ENCODE measurements at regions not wholly inside any gene's neighbourhood (a gene's known extent, or its start where the extent isn't known, plus 50 kb on each side); places are given as distances from the start of the nearest gene placed in this dataset.

DNA sequence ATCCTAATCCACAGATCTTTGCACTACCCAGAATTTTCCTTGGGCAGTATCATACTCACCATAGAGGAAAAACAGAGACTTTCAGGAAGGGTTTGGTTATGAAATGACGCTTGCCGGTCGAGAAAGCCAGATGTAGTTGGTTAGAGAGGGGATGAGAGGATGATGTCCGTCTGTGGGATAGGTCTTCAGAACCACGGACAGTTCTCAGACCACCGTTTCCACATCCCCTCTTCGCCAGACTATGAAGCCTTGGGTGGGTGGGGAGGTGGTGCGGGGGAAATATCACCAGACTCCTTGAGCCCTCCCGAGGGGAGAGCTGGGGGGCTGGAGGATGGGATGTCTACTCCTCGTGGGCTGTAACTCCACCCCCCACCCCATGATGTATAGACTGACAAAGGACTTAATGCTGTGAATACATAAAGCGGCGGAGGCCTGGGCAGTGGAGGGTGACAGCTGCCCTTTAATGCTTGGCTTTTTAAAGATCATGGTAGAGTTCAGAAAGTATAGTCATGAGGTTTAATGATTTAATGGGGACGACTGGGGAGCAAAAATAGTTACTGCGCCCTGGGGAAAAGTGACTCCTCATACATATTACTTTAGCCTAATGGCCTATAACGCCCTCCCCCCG is 96.6 kb downstream of the MRM1 start:
- DNase-seq (ENCODE audit: low spot score): no peak
- in situ Hi-C loops (cut with MboI; ENCODE audit: low sequenced_read_pairs, unreplicated experiment): no loop called here
- TF ChIP-seq, protein P1, sequence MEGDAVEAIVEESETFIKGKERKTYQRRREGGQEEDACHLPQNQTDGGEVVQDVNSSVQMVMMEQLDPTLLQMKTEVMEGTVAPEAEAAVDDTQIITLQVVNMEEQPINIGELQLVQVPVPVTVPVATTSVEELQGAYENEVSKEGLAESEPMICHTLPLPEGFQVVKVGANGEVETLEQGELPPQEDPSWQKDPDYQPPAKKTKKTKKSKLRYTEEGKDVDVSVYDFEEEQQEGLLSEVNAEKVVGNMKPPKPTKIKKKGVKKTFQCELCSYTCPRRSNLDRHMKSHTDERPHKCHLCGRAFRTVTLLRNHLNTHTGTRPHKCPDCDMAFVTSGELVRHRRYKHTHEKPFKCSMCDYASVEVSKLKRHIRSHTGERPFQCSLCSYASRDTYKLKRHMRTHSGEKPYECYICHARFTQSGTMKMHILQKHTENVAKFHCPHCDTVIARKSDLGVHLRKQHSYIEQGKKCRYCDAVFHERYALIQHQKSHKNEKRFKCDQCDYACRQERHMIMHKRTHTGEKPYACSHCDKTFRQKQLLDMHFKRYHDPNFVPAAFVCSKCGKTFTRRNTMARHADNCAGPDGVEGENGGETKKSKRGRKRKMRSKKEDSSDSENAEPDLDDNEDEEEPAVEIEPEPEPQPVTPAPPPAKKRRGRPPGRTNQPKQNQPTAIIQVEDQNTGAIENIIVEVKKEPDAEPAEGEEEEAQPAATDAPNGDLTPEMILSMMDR (IDR thresholded peaks at IDR 0.05; ENCODE audit: borderline replicate concordance, control extremely low read depth, extremely low read depth, insufficient read depth, missing control alignments): no peak

DNA sequence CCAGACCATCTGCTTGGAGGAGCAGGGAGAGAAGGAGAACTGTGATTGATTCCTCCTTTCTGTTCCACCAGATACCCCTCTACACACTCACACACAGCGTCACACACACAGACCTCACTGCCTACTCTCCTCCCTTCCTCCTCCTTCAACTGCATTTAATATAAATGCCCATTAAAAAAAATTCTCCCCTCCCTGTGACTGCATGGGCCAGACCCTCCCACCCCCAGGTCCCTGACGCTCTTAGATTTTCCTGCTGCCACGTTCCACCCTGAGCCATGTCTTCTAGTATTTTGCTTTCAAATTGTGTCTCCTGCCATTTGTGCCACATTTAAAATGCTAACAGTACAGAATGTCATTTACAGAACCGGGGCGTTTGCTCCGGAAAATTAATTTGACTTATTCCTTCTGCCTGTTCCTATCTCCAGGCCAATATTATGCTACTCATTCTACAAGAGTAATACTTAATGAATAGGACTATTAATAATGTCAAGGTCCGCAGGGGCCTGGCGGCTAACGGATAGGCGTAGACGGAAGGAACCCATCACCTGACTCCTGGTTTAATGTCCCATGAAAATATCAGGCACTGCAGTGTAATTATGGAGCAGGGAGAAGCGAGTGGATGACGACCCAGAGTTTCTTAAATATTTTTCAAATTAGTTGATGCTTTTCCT is 100.2 kb downstream of the MRM1 start:
- in situ Hi-C loops (cut with MboI; ENCODE audit: low sequenced_read_pairs, unreplicated experiment): no loop called here
- no peak for DNase-seq (ENCODE audit: low spot score)
- TF ChIP-seq, protein P1 (IDR thresholded peaks at IDR 0.05; ENCODE audit: borderline replicate concordance, control extremely low read depth, extremely low read depth, insufficient read depth, missing control alignments): no peak

DNA sequence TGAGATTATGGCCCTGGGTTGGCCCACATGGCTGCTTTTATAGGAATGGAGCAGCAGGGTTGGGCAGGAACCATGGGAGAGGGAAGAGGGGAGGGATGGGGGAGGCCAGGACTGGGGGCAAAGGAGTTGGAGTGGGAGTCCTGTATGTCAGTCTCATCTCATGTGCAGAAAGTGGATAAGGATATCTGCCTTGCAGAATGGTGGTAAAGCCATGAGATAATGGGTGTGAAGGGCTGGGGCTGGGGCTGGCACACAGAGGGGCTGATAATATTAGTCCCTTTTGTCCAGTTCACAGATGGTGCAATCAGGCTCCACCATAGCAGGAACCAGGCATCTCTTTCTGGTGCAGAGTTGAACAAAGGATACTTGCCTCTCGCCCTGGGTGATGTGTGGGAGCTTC is 101.3 kb downstream of the MRM1 start:
- no peak for DNase-seq (ENCODE audit: low spot score)
- in situ Hi-C loops (cut with MboI; ENCODE audit: low sequenced_read_pairs, unreplicated experiment): no loop called here
- TF ChIP-seq, protein P1 (IDR thresholded peaks at IDR 0.05; ENCODE audit: borderline replicate concordance, control extremely low read depth, extremely low read depth, insufficient read depth, missing control alignments): no peak

DNA sequence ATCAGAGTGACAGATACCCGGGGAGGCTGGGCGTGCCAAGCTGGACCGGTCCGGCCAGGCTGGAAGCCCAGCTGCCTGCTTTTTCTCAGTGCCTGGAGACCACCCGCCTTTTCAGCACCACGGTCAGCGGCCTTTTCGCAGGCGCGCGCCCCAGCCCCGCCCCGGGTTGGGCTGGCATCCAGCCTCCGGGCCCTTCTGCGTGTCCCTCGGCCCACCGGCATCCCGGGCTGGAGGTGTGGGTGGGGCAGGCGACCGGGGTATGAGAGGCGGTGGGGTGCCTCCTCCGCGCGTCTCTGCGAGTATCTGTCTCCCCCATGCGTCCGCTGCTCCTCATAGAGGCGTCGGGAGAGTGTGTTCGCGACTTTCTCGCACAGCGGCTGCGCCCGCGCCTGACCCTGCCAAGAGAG is 102.5 kb downstream of the MRM1 start:
- peak; percentile 65 for DNase-seq (ENCODE audit: low spot score)
- TF ChIP-seq, protein P1 (IDR thresholded peaks at IDR 0.05; ENCODE audit: borderline replicate concordance, control extremely low read depth, extremely low read depth, insufficient read depth, missing control alignments): no peak
- in situ Hi-C loops (cut with MboI; ENCODE audit: low sequenced_read_pairs, unreplicated experiment): no loop called here

DNA sequence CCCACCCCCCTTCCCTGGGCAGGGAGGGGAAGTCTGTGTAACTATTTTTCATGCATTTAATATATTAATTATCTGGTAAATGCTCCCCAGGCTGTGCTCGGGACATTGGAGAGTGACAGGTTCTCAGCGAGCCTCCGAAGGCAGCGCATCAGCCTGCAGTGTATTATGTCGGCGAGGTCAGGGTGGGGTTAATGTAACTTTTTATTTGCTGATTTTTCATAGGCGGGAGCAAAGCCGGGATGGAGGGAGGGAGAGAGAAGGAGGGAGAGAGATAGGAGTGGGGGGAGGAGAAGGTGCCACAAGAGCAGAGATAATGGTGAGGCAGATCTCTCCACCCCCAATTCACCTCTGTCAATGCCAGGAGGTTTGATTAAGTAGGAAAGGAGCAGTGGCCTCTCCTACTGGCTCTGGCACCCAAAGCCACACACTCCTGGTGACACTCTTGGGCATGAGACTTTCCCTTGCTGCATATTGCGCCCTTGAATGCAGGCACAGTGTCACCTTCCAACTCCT is 104.0 kb downstream of the MRM1 start:
- TF ChIP-seq, protein P1 (IDR thresholded peaks at IDR 0.05; ENCODE audit: borderline replicate concordance, control extremely low read depth, extremely low read depth, insufficient read depth, missing control alignments): no peak
- no peak for DNase-seq (ENCODE audit: low spot score)
- in situ Hi-C loops (cut with MboI; ENCODE audit: low sequenced_read_pairs, unreplicated experiment): no loop called here

DNA sequence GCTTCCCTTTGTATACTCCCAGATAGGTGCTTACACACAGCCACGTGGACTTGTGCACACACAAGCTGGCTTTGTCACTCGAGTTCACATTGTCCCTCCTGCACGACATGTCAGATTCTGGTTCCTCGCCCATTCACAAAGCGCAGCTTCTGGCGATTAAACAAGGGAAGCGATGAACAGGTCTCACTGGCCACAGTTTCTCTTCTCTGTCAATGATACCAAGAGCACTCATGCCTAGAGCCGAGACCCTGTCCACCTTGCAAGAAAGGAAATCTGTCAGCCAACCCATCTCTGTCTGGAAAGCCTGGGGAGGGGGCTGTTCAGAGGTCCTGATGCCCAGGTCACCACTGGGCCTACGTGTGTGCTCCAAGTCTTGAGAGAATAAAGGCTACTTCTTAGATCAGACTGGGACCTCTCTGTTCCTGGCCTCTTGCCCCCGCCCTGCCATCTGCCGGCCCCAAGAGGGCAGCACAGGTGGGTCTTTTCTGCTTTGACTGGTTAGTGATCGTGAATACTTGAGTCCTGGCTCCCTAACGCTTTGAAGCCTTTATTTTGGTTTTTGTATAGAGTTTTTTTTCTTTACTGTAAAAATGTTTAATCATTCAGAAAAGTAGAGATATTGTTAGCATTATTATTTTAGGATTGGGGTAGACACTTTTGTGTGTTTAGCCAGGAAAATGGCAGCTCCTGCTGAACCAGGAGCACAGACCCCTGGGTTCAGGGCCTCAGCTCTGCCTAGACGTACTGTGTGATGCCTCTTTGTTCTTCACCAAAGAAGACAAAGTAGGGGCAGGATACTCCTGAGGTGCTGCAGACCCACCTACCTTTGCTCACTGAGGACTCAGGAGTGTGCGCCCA is 104.7 kb downstream of the MRM1 start:
- in situ Hi-C loops (cut with MboI; ENCODE audit: low sequenced_read_pairs, unreplicated experiment): no loop called here
- TF ChIP-seq, protein P1 (IDR thresholded peaks at IDR 0.05; ENCODE audit: borderline replicate concordance, control extremely low read depth, extremely low read depth, insufficient read depth, missing control alignments): no peak
- peak; percentile 76 for DNase-seq (ENCODE audit: low spot score)

Measured in GM13976 (cell line).